ENCODE measurements at regions not wholly inside any gene's neighbourhood (a gene's known extent, or its start where the extent isn't known, plus 50 kb on each side); places are given as distances from the start of the nearest gene placed in this dataset.
A peak's percentile ranks its signal among the peaks of the same experiment; 100 is the strongest.
"Not testable (repeated sequence)": the region's sequence is repeated elsewhere in the genome, so short reads cannot be mapped to it uniquely, and the experiment has no call there.

DNA sequence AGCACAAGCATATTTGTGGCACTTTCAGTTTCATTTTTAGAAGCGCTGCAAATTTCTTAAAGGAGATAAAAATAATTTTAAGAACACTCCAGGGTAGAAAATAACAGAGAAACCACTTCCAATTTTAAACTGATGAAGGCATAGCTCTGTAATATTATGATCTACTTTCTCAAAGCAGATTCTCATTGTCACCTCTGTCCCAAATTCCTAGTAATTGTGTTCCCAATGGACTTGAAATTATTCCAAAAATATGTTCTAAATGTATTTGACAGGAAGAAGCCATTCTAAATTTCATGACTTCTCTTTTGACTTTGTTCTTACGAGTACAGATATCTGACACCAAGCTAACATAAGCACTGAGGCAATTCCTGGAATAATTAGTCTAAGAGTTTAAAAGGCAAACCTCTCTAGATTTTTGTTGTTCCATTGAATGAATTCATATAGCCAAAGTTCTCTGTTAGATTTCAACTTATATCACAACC lies 140.2 kb upstream of the CARMIL1 start:
- Histone ChIP-seq H3K4me1 (peaks cover 19% of the 10 kb centered on the region), H3K4me3 (peak overlapping the region; percentile 67), H3K27ac (replicated peaks) (peak overlapping the region; percentile 93), H3K27me3 (ENCODE audit: low read depth) (no peaks in the 10 kb centered on the region), H3K9me3 (replicated peaks) (peaks cover 2% of the 10 kb centered on the region), H3K36me3 (peaks cover 6% of the 10 kb centered on the region)
- no peak for DNase-seq
- intact Hi-C loops (cut with micrococcal nuclease) = loop anchor here (5.0 to 10.0 kb wide), 2 partner anchors 52 to 56 kb away; no protein-coding TSS in a partner anchor
- TF ChIP-seq, protein P1, sequence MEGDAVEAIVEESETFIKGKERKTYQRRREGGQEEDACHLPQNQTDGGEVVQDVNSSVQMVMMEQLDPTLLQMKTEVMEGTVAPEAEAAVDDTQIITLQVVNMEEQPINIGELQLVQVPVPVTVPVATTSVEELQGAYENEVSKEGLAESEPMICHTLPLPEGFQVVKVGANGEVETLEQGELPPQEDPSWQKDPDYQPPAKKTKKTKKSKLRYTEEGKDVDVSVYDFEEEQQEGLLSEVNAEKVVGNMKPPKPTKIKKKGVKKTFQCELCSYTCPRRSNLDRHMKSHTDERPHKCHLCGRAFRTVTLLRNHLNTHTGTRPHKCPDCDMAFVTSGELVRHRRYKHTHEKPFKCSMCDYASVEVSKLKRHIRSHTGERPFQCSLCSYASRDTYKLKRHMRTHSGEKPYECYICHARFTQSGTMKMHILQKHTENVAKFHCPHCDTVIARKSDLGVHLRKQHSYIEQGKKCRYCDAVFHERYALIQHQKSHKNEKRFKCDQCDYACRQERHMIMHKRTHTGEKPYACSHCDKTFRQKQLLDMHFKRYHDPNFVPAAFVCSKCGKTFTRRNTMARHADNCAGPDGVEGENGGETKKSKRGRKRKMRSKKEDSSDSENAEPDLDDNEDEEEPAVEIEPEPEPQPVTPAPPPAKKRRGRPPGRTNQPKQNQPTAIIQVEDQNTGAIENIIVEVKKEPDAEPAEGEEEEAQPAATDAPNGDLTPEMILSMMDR (IDR thresholded peaks at IDR 0.05; ENCODE audit: borderline replicate concordance) = no peak

DNA sequence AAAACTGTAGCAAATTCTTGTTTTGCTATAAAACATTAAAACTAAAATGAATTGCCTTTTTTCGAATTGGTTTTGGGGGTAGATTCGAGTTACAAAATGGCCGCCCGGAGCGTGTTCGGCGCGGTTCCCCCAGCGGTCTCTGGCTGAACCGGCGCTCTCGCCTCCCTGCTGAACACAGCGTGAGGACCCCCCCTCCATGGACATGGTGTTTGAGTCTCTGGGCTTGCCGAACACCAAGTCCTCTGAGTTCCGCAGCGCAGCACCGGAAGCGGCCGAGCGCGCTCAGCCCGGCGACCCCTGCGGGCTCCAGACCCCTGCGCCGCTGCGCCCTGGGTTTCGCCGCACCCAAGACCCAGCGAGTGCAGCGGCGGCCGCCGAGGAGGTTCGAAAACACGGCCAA lies 139.6 kb upstream of the CARMIL1 start:
- peak overlapping the region; percentile 93 for H3K27ac ChIP-seq (replicated peaks)
- intact Hi-C loops (cut with micrococcal nuclease) = loop anchor here (5.0 to 10.0 kb wide), 2 partner anchors 52 to 55 kb away; no protein-coding TSS in a partner anchor
- not testable (repeated sequence) for H3K27me3 ChIP-seq (ENCODE audit: low read depth); H3K9me3 ChIP-seq (replicated peaks); DNase-seq; H3K36me3 ChIP-seq
- H3K4me1 ChIP-seq = peaks cover 15% of the 10 kb centered on the region
- H3K4me3 ChIP-seq = peak overlapping the region; percentile 67

DNA sequence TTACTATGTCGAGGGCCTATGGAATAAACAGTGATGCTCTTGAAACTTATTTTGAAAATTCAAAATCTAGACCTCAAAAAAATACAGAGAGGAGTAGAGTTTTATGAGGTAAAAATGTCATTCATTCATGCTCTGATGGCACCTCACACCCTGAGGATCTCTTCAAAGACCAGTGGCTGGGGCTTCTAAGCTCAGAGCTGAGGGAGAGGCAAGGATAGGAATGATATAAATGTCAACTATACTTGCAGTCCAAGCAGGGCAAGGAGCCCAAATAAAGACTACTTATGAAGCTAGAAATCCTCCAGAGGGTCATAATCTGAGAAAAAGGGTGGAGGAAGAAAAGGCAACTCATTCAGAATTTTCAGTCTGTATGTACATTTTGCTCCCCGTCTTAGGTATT lies 136.7 kb upstream of the CARMIL1 start:
- Histone ChIP-seq H3K4me3 (no peak overlapping the region), H3K4me1 (peaks cover 6% of the 10 kb centered on the region), H3K9me3 (replicated peaks) (no peaks in the 10 kb centered on the region), H3K27ac (replicated peaks) (no peak overlapping the region), H3K27me3 (ENCODE audit: low read depth) (no peaks in the 10 kb centered on the region), H3K36me3 (no peaks in the 10 kb centered on the region)
- TF ChIP-seq, protein P1 (IDR thresholded peaks at IDR 0.05; ENCODE audit: borderline replicate concordance) = no peak
- DNase-seq = no peak
- intact Hi-C loops (cut with micrococcal nuclease) = no loop called here

DNA sequence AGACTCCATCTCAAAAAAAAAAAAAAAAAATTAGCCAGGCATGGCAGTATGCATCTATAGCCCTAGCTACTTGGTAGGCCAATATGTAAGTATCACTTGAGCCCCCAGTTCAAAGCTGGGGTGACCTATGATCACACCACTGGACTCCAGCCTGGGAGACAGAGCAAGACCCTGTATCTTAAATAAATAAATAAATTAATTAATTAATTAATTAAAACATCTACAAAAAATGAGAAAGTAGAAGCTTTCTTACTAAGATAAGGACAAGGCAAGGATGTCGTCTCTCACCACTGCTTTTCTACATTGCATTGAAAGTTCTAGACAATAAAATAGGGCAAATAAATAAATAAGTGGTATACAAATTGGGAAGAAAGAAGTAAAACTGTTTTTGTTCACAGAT lies 134.3 kb upstream of the CARMIL1 start:
- Histone ChIP-seq H3K27me3 (ENCODE audit: low read depth) (no peaks in the 10 kb centered on the region), H3K27ac (replicated peaks) (no peak overlapping the region), H3K4me1 (no peaks in the 10 kb centered on the region), H3K36me3 (no peaks in the 10 kb centered on the region), H3K4me3 (no peak overlapping the region), H3K9me3 (replicated peaks) (peaks cover 24% of the 10 kb centered on the region)
- TF ChIP-seq, protein P1 (IDR thresholded peaks at IDR 0.05; ENCODE audit: borderline replicate concordance) = no peak
- DNase-seq = no peak
- intact Hi-C loops (cut with micrococcal nuclease) = no loop called here

DNA sequence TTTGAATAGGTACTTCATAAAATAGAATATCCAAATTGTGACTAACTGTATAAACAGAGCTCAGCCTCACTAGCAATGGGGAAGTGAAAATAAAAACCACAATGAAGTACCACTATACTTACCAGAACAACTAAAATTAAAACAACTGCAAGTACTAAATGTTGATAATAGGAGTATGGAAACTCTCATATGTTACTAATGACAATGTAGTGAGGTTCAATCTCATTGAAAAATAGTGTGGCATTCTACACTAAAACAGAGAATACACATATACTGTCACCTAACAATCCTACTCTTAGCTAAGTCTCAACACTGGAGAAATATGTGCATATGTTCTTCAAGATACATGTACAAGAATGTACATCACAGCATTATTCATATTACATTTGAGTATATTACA lies 132.0 kb upstream of the CARMIL1 start:
- no peaks in the 10 kb centered on the region for H3K4me1 ChIP-seq
- no peak for DNase-seq
- peaks cover 32% of the 10 kb centered on the region for H3K9me3 ChIP-seq (replicated peaks)
- H3K4me3 ChIP-seq = no peak overlapping the region
- intact Hi-C loops (cut with micrococcal nuclease) = no loop called here
- TF ChIP-seq, protein P1 (IDR thresholded peaks at IDR 0.05; ENCODE audit: borderline replicate concordance) = no peak
- no peaks in the 10 kb centered on the region for H3K27me3 ChIP-seq (ENCODE audit: low read depth)
- H3K36me3 ChIP-seq = no peaks in the 10 kb centered on the region
- no peak overlapping the region for H3K27ac ChIP-seq (replicated peaks)

DNA sequence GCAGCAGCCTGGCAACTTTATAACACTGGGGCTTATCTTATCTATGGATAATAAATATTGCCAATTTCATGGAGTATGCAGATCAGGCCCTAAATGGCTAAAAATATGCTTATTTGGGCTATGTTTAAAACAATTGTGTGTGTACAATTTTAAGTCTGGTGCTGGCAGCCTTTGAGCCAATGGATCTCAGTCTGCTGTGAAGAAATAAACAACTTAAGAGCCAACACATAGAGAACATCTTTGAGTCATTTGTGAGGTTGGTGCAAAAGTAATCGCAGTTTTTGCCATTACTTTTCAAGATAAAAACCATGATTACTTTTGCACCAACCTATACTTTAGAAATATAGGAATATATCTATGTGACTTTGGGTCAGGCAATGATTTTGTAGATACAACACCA lies 129.1 kb upstream of the CARMIL1 start:
- H3K4me1 ChIP-seq = no peaks in the 10 kb centered on the region

More for the DNA sequence above, 129.1 kb upstream of the CARMIL1 start:
- DNase-seq = no peak
- TF ChIP-seq, protein P1 (IDR thresholded peaks at IDR 0.05; ENCODE audit: borderline replicate concordance) = no peak
- no peaks in the 10 kb centered on the region for H3K27me3 ChIP-seq (ENCODE audit: low read depth)
- no peak overlapping the region for H3K4me3 ChIP-seq
- peaks cover 32% of the 10 kb centered on the region for H3K9me3 ChIP-seq (replicated peaks)
- no peak overlapping the region for H3K27ac ChIP-seq (replicated peaks)
- no peaks in the 10 kb centered on the region for H3K36me3 ChIP-seq
- intact Hi-C loops (cut with micrococcal nuclease) = no loop called here

Measured in left ventricle myocardium inferior (tissue), 1 donor.